ENCODE measurements at regions not wholly inside any gene's neighbourhood (a gene's known extent, or its start where the extent isn't known, plus 50 kb on each side); places are given as distances from the start of the nearest gene placed in this dataset.

DNA sequence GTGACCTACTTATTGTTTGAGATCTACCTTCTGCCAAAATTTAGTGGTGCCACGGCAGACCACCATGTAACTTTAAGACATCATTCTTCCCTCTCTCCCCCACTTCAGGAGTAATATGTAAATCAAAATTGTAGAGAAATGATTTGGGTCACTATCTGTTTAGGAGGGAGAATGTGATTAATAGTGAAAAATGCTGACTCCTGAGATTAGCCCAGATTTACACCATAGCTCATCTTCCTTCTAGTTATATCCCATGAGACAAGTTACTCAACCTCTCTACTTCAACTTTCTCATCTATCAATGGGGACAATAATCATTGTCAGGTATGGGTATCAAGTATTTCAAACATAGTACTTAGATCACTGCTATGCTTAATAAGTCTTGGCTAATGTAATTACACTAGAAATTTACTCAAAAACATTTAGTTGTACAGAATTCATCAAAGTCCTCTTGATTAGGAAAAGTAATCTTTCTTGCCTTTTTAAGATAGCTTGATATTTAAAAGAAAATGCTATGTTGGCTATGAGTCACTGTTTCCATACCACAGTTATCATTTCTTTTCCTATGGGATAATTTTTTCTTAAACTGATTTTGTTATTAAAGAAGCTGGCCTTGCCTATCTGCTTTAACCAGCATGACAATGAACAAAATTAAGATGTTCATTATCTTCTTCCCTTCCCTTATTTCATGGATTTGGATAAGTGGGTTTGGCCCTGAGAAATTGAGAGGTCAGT is 1038.9 kb upstream of the ZEB2 start:
- WGBS, result 89% methylated on average over 1 of the region's 1 CpG
- Histone ChIP-seq H3K4me1 (peaks cover 8% of the 10 kb centered on the region), H3K9me3 (no peaks in the 10 kb centered on the region), H3K27ac (no peak overlapping the region), H3K36me3 (no peaks in the 10 kb centered on the region), H3K4me3 (no peak overlapping the region), H3K27me3 (no peaks in the 10 kb centered on the region)
- TF ChIP-seq POLR2A (IDR thresholded peaks at IDR 0.05), result no peak
- no peak for TF ChIP-seq EP300 (IDR thresholded peaks at IDR 0.05)
- TF ChIP-seq, protein P1, sequence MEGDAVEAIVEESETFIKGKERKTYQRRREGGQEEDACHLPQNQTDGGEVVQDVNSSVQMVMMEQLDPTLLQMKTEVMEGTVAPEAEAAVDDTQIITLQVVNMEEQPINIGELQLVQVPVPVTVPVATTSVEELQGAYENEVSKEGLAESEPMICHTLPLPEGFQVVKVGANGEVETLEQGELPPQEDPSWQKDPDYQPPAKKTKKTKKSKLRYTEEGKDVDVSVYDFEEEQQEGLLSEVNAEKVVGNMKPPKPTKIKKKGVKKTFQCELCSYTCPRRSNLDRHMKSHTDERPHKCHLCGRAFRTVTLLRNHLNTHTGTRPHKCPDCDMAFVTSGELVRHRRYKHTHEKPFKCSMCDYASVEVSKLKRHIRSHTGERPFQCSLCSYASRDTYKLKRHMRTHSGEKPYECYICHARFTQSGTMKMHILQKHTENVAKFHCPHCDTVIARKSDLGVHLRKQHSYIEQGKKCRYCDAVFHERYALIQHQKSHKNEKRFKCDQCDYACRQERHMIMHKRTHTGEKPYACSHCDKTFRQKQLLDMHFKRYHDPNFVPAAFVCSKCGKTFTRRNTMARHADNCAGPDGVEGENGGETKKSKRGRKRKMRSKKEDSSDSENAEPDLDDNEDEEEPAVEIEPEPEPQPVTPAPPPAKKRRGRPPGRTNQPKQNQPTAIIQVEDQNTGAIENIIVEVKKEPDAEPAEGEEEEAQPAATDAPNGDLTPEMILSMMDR (IDR thresholded peaks at IDR 0.05), result no peak
- no peak for TF ChIP-seq POLR2AphosphoS5 (IDR thresholded peaks at IDR 0.05)
- no peak for DNase-seq (ENCODE audit: low spot score in 2 of 2)

DNA sequence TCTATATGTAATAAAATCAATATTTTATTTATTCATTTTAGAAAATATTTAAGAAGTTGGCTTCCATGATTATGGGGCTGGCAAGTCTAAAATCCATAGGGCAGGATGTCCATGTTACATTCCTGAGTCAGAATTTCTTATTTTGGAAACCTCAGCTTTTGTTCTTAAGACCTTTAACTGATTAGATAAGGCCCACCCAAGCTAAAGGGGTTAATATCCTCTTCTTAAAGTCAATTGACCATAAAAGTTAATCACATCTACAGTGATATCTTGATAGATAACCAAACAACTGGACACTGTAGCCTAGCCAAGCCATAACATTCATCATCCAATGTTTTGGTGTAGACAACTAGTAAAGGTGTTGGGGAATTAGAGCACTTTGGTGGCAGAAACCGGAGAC is 1035.4 kb upstream of the ZEB2 start:
- DNase-seq (ENCODE audit: low spot score in 2 of 2), result no peak
- Histone ChIP-seq H3K9me3 (no peaks in the 10 kb centered on the region), H3K27ac (no peak overlapping the region), H3K27me3 (no peaks in the 10 kb centered on the region), H3K4me3 (no peak overlapping the region), H3K36me3 (no peaks in the 10 kb centered on the region), H3K4me1 (no peaks in the 10 kb centered on the region)
- 100% methylated on average over 1 of the region's 1 CpG for WGBS
- no peak for TF ChIP-seq POLR2AphosphoS5 (IDR thresholded peaks at IDR 0.05)
- TF ChIP-seq EP300 (IDR thresholded peaks at IDR 0.05), result no peak
- TF ChIP-seq, protein P1 (IDR thresholded peaks at IDR 0.05), result no peak
- TF ChIP-seq POLR2A (IDR thresholded peaks at IDR 0.05), result no peak

DNA sequence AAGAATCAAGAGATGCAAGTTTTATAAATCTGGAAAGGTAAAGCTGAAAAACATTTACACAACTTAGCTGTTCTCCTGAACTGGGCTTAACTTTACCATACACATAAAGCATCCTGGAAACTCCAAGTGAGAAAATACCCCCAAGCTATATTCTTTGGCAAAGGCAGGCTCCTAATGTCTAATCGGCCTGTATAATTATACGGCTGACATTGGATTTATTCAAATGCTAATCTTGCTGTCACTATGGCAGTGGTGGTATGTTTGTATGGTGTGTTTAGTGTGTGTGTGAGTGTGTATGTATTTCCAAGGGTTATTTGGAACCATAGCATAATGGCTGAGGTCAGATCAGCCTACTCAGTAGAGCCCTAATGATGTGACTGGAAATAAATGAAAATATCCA is 1031.8 kb upstream of the ZEB2 start:
- no peak for DNase-seq (ENCODE audit: low spot score in 2 of 2)
- Histone ChIP-seq H3K9me3 (no peaks in the 10 kb centered on the region), H3K27ac (no peak overlapping the region), H3K27me3 (no peaks in the 10 kb centered on the region), H3K4me3 (no peak overlapping the region), H3K4me1 (no peaks in the 10 kb centered on the region), H3K36me3 (no peaks in the 10 kb centered on the region)
- TF ChIP-seq EP300 (IDR thresholded peaks at IDR 0.05) (no peak), POLR2AphosphoS5 (IDR thresholded peaks at IDR 0.05) (no peak), POLR2A (IDR thresholded peaks at IDR 0.05) (no peak)
- TF ChIP-seq, protein P1 (IDR thresholded peaks at IDR 0.05), result no peak
- 57% methylated on average over 2 of the region's 2 CpGs for WGBS

DNA sequence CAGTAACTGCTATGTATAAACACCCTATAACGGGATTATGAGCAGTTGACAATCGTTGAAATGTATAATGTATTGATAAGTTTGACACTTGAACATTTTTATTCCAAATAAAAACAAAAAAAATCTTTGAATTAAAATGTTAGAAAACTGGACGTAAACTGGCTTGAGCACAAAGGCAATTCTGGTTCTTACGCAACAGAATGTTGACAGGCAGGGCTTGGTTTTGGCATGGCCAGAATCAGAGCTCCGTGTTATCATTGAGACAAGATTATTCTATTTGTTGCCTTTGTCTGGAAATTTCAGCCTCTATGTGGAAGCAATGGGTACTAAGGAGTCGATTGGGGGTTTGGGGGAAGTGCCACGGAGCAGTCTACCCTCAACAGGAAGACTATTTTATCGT is 1028.6 kb upstream of the ZEB2 start:
- Histone ChIP-seq H3K9me3 (no peaks in the 10 kb centered on the region), H3K27ac (no peak overlapping the region), H3K4me1 (no peaks in the 10 kb centered on the region), H3K36me3 (no peaks in the 10 kb centered on the region), H3K27me3 (no peaks in the 10 kb centered on the region), H3K4me3 (no peak overlapping the region)
- WGBS, result 83% methylated on average over 8 of the region's 8 CpGs
- DNase-seq (ENCODE audit: low spot score in 2 of 2), result no peak
- TF ChIP-seq EP300 (IDR thresholded peaks at IDR 0.05) (no peak), POLR2A (IDR thresholded peaks at IDR 0.05) (no peak)

DNA sequence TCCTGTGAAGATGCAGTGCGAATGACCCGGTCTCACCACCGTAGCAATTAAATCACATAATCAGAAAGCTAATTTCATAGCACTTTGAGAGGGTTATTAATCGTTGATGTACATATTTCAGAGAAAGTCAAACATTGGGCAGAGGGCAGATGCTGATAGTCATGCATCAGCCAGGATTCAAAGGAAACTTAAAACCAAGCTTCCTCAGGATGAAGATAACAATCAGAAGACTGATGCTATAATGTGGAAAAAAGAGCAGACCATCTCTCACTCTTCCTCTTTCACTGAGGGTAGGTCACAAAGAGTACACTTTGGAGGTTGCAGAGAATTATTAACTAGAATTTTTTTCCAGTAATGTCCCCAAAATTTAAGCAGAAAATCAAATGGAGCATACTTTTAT is 1027.7 kb upstream of the ZEB2 start:
- H3K36me3 ChIP-seq, result no peaks in the 10 kb centered on the region
- no peak overlapping the region for H3K27ac ChIP-seq
- H3K4me1 ChIP-seq, result no peaks in the 10 kb centered on the region
- no peak for DNase-seq (ENCODE audit: low spot score in 2 of 2)
- H3K9me3 ChIP-seq, result no peaks in the 10 kb centered on the region
- WGBS, result 70% methylated on average over 4 of the region's 4 CpGs
- TF ChIP-seq, protein P1 (IDR thresholded peaks at IDR 0.05), result no peak
- H3K27me3 ChIP-seq, result no peaks in the 10 kb centered on the region
- no peak overlapping the region for H3K4me3 ChIP-seq

DNA sequence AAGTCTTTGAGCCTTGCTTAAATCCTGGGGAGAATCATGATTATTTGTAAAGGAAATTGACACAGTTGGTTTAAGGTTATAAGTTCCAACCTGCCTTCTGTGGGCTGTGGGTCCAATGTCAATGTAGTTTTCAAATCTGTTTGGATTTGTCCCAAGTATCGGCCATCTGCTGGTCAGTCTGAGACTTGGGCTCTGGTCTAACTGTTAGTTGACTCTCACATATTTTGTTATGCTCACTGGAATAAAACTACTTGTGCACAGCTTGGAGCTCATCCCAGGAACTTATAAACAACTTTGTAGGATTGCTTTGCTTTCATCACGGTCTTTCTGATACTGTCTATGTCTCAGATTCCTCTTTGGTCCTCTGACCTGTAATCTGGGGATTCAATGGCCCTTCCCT is 1026.2 kb upstream of the ZEB2 start:
- no peak overlapping the region for H3K27ac ChIP-seq
- WGBS, result 90% methylated on average over 2 of the region's 2 CpGs

More for the DNA sequence above, 1026.2 kb upstream of the ZEB2 start:
- TF ChIP-seq POLR2AphosphoS5 (IDR thresholded peaks at IDR 0.05) (no peak), EP300 (IDR thresholded peaks at IDR 0.05) (no peak), POLR2A (IDR thresholded peaks at IDR 0.05) (no peak)
- TF ChIP-seq, protein P1 (IDR thresholded peaks at IDR 0.05), result no peak
- Histone ChIP-seq H3K4me3 (no peak overlapping the region), H3K4me1 (no peaks in the 10 kb centered on the region), H3K27me3 (no peaks in the 10 kb centered on the region), H3K9me3 (no peaks in the 10 kb centered on the region), H3K36me3 (no peaks in the 10 kb centered on the region)
- DNase-seq (ENCODE audit: low spot score in 2 of 2), result no peak

All from suprapubic skin (tissue), 4 donors.